GM21381 (cell line): ENCODE measurements at regions not wholly inside any gene's neighbourhood (a gene's known extent, or its start where the extent isn't known, plus 50 kb on each side); places are given as distances from the start of the nearest gene placed in this dataset.
"Not testable (repeated sequence)": the region's sequence is repeated elsewhere in the genome, so short reads cannot be mapped to it uniquely, and the experiment has no call there.

Experiments used
- ATAC-seq: cut with Tn5 transposase; IDR thresholded peaks from one replicate; pipeline ENCODE4 v1.9.1; 2021; ENCODE audit warnings: mild to moderate bottlenecking, moderate library complexity; ENCODE audit not compliant: unreplicated experiment

GRCh38 chr6:152811785-152812184 lies 61.2 kb downstream of the VIP start:
- no peak for ATAC-seq

GRCh38 chr6:152815230-152815872 lies 64.8 kb downstream of the VIP start:
- ATAC-seq, result no peak

- ATAC-seq, result no peak
These were observed 65.5 kb downstream of the VIP start for GRCh38 chr6:152816055-152816454.

- ATAC-seq, result no peak
These were observed 70.9 kb downstream of the VIP start for GRCh38 chr6:152821525-152821924.

- no peak for ATAC-seq
These were observed 74.1 kb downstream of the VIP start for GRCh38 chr6:152824666-152825065.

- no peak for ATAC-seq
These were observed 77.8 kb downstream of the VIP start for GRCh38 chr6:152828431-152828830.

- not testable (repeated sequence) for ATAC-seq
These were observed 83.8 kb downstream of the VIP start for GRCh38 chr6:152834366-152834765.

GRCh38 chr6:152836523-152836922 lies 85.9 kb downstream of the VIP start:
- ATAC-seq, result no peak

- ATAC-seq, result no peak
These were observed 94.8 kb downstream of the VIP start for GRCh38 chr6:152845421-152845820.

- ATAC-seq, result no peak
These were observed 96.2 kb downstream of the VIP start for GRCh38 chr6:152846825-152847224.

- ATAC-seq, result no peak
These were observed 98.3 kb downstream of the VIP start for GRCh38 chr6:152848919-152849318.

GRCh38 chr6:152854086-152854795 lies 103.6 kb downstream of the VIP start:
- no peak for ATAC-seq

- no peak for ATAC-seq
These were observed 107.5 kb downstream of the VIP start for GRCh38 chr6:152858141-152858540.

- ATAC-seq, result no peak
These were observed 108.6 kb downstream of the VIP start for GRCh38 chr6:152859225-152859624.

GRCh38 chr6:152863618-152864326 lies 113.2 kb downstream of the VIP start:
- peak; percentile 84 for ATAC-seq

GRCh38 chr6:152874267-152874666 lies 108.6 kb downstream of the FBXO5 start:
- no peak for ATAC-seq

GRCh38 chr6:152874846-152875568 lies 107.8 kb downstream of the FBXO5 start:
- ATAC-seq, result no peak

- no peak for ATAC-seq
These were observed 103.2 kb downstream of the FBXO5 start for GRCh38 chr6:152879681-152880080.

GRCh38 chr6:152893187-152893586 lies 89.7 kb downstream of the FBXO5 start:
- ATAC-seq, result no peak

- no peak for ATAC-seq
These were observed 85.9 kb downstream of the FBXO5 start for GRCh38 chr6:152896923-152897322.

GRCh38 chr6:152897807-152898399 lies 84.9 kb downstream of the FBXO5 start:
- ATAC-seq, result peak; percentile 99
